ENCODE measurements at regions not wholly inside any gene's neighbourhood (a gene's known extent, or its start where the extent isn't known, plus 50 kb on each side); places are given as distances from the start of the nearest gene placed in this dataset.
A peak's percentile ranks its signal among the peaks of the same experiment; 100 is the strongest.
"Not testable (repeated sequence)": the region's sequence is repeated elsewhere in the genome, so short reads cannot be mapped to it uniquely, and the experiment has no call there.

GRCh38 chr2:39494784-39495251 lies 57.7 kb upstream of the MAP4K3 start:
- DNase-seq (ENCODE audit: low read depth): peak; percentile 77
- TF ChIP-seq, protein P1, sequence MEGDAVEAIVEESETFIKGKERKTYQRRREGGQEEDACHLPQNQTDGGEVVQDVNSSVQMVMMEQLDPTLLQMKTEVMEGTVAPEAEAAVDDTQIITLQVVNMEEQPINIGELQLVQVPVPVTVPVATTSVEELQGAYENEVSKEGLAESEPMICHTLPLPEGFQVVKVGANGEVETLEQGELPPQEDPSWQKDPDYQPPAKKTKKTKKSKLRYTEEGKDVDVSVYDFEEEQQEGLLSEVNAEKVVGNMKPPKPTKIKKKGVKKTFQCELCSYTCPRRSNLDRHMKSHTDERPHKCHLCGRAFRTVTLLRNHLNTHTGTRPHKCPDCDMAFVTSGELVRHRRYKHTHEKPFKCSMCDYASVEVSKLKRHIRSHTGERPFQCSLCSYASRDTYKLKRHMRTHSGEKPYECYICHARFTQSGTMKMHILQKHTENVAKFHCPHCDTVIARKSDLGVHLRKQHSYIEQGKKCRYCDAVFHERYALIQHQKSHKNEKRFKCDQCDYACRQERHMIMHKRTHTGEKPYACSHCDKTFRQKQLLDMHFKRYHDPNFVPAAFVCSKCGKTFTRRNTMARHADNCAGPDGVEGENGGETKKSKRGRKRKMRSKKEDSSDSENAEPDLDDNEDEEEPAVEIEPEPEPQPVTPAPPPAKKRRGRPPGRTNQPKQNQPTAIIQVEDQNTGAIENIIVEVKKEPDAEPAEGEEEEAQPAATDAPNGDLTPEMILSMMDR (IDR thresholded peaks at IDR 0.05; ENCODE audit: insufficient read depth, low read depth, low read length, missing control alignments): no peak
- H3K4me3 ChIP-seq (ENCODE audit: low read depth, low read length): no peak overlapping the region

DNA sequence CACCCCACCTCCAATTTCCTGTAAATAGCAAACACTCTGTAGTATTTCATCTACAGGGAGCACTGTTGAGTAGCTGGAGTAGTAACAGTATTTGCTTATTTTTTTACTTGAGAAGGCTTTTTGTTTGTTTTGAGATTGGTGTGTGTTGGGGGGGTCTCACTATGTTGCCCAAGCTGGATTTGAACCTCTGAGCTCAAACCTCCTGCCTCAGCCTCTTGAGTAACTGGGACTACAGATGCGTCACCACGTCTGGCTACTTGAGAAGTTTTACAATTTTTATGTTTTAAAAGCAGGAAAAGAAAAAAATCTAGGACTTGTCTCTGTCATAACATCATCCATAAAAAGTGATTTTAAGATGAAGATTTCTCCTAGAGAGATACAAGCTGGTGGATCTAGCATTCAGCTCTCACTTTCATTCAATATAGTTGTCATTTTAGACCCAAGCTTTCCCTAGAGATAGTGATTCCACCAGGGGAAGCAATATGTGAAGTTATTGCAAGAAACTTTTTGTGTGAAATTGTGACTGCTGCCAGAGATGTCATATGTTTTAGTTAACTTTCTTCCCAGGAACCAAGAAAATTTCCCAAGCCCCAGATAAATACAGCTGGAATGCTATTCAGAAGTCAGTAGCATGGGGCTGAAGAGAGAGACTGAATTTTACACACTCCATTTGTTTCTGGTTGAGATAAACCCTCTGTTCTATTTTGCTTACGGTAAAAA lies 60.2 kb upstream of the MAP4K3 start:
- TF ChIP-seq, protein P1 (IDR thresholded peaks at IDR 0.05; ENCODE audit: insufficient read depth, low read depth, low read length, missing control alignments): no peak
- no peak for DNase-seq (ENCODE audit: low read depth)

DNA sequence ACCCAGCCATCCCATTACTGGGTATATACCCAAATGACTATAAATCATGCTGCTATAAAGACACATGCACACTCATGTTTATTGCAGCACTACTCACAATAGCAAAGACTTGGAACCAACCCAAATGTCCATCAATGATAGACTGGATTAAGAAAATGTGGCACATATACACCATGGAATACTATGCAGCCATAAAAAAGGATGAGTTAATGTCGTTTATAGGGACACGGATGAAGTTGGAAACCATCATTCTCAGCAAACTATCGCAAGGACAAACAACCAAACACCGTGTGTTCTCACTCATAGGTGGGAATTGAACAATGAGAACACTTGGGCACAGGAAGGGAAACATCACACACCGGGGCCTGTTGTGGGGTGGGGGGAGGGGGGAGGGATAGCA lies 61.1 kb upstream of the MAP4K3 start:
- DNase-seq (ENCODE audit: low read depth); H3K4me3 ChIP-seq (ENCODE audit: low read depth, low read length): not testable (repeated sequence)

More for the DNA sequence above, 60.2 kb upstream of the MAP4K3 start:
- no peak overlapping the region for H3K4me3 ChIP-seq (ENCODE audit: low read depth, low read length)

- H3K4me3 ChIP-seq (ENCODE audit: low read depth, low read length): no peak overlapping the region
- no peak for DNase-seq (ENCODE audit: low read depth)
- TF ChIP-seq, protein P1 (IDR thresholded peaks at IDR 0.05; ENCODE audit: insufficient read depth, low read depth, low read length, missing control alignments): no peak
Measured at GRCh38 chr2:39498786-39499185, 61.7 kb upstream of the MAP4K3 start.

DNA sequence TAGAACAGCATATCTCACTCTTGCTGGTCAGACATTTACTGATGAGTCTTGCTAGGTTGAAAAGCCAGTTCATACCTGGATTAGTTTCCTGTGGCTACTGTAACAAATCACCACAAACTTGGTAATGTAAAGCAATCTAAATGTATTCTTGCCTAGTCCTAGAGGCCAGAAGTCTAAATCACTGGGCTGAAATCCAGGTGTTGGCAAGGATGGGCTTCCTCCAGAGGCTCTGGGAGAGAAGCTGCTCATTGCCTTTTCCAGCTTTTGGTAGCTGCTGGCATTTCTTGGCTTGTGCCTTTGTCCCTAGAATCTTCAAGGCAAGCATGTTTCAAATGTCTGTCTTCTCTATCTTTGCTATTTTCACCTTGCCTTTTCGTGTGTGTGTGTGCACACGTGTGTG lies 62.3 kb upstream of the MAP4K3 start:
- TF ChIP-seq, protein P1 (IDR thresholded peaks at IDR 0.05; ENCODE audit: insufficient read depth, low read depth, low read length, missing control alignments): no peak
- no peak for DNase-seq (ENCODE audit: low read depth)
- no peak overlapping the region for H3K4me3 ChIP-seq (ENCODE audit: low read depth, low read length)

DNA sequence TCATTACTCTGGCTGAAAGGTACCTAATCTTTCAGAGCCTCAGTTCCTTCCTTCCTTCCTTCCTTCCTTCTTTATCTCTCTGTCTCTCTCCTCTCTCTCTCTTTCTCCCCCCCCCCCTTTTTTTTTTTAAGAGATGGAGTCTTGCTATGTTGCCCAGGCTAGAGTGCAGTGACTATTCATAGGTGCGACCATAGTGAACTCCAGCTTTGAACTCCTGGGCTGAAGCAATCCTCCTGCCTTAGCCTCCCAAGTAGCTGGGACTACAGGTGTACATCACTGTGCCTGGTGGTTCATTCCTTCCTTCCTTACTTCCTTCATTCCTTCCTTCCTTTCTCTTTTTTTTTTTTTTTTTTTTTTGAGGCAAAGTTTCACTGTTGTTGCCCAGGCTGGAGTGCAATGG lies 64.3 kb upstream of the MAP4K3 start:
- DNase-seq (ENCODE audit: low read depth): no peak
- no peak overlapping the region for H3K4me3 ChIP-seq (ENCODE audit: low read depth, low read length)
- TF ChIP-seq, protein P1 (IDR thresholded peaks at IDR 0.05; ENCODE audit: insufficient read depth, low read depth, low read length, missing control alignments): no peak

DNA sequence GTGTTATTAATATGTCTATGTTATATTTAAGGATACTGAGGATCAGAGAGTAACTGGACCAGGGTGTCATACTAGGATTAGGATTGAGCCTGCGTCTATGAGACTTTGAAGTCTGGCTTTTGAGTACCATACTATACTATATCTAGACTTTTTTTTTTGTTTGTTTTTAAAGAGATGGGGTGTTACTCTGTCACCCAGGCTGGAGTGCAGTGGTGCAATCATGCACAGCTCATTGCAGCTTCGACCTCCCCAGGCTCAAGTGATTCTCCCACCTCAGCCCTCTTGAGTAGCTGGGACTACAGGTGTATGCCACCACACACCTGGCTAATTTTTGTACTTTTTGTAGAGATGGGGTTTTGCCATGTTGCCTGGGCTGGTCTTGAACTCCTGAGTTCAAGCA lies 66.2 kb upstream of the MAP4K3 start:
- TF ChIP-seq, protein P1 (IDR thresholded peaks at IDR 0.05; ENCODE audit: insufficient read depth, low read depth, low read length, missing control alignments): no peak
- DNase-seq (ENCODE audit: low read depth): no peak
- no peak overlapping the region for H3K4me3 ChIP-seq (ENCODE audit: low read depth, low read length)

Measured in GM12865 (cell line).